ENCODE measurements at regions not wholly inside any gene's neighbourhood (a gene's known extent, or its start where the extent isn't known, plus 50 kb on each side); places are given as distances from the start of the nearest gene placed in this dataset.

DNA sequence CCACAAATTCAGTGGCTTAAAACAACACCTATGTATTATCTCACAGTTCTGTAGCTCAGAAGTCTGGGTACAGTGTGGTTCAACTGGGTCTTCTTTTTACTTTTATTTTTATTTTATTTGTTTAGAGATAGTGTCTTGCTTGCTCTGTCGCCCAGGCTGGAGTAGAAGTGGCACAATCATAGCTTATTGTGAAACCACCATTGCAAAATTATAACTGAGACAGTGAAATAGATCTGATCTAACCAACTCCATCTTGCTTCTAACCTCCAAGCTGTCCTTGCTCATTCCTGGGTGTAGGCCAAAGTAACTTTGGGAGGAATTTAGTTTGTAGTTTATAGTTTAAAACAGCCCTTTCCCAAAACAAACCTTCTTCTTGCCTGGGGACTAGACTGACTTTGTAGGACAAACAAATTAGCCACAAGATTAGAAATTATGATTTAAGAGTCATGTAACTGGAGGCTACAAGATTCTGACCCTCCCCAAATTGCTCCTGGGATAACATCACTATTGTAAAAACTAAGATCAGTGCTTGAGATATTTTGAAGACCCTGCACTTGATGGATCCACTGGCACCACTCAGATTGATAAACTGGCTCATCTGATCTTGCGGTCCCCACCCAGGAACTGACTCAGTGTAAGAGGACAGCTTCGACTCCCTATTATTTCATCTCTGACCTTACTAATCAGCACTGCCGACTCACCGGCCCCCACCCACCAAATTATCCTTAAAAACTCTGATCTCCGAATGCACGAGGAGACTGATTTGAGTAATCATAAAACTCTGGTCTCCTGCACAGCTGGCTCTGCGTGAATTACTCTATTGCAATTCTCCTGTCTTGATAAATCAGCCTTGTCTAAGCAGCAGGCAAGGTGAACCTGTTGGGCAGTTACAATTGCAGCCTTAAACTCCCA is 193.4 kb upstream of the CDYL start:
- ATAC-seq, result peak in 1 of 2 donors; percentile 26
- H3K27me3 ChIP-seq (ENCODE audit: control insufficient read depth, insufficient read depth), result no peaks in the 10 kb centered on the region
- no peak overlapping the region for H3K4me3 ChIP-seq (ENCODE audit: low read length)
- no peak overlapping the region for H3K27ac ChIP-seq (ENCODE audit: low read length)
- no peaks in the 10 kb centered on the region for H3K9me3 ChIP-seq (ENCODE audit: control insufficient read depth, low read length)
- intact Hi-C loops (cut with DNase I), result no loop called here
- H3K4me1 ChIP-seq (ENCODE audit: control insufficient read depth, insufficient read depth, low read length), result no peaks in the 10 kb centered on the region
- 79% methylated on average over 8 of the region's 8 CpGs for WGBS
- DNase-seq, result no peak

DNA sequence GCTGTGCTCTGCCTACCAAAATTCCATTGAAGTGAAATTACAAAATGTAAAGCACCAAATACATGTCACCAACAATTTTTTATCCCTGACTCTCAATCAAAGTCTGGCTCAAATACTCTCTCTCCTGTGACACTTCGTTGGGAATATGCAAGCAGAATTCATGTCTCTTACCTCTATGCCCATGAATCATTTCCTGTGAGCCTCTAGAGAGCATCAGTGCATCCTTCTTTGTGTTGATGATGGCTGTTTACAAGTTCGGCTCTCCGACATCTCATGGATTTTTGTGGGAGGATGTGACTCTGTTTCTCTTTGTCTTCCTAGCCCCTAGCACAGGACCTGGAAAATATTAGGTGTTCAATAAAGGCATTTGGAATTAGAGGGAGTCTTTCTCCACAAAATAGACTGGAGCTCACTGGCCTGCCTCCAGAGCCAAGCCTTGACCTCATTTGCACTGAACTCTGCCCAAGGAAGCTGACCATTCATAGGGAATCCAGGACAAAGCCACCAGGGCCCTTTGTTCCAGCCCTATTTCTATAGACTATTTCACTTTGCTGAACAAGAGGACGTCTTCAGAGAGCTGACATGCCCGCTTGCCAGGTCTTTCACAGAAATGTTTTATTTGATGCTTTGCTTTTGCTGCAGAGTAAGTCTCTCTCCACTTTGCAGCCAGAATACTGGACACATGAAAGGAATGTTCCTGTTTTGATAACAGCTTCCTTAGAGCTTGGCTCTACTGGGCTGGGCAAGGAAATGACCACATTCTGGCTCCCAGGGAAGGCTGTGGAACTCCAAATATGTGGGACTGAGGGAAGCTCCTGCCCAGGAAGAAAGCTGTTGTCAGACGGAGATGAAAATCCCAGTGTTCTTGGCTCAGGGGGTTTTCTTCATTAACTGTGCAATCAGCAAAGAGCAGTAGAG is 194.5 kb upstream of the CDYL start:
- peak; percentile 41 to 71 for ATAC-seq
- H3K4me3 ChIP-seq (ENCODE audit: low read length), result no peak overlapping the region
- no peaks in the 10 kb centered on the region for H3K9me3 ChIP-seq (ENCODE audit: control insufficient read depth, low read length)
- H3K27ac ChIP-seq (ENCODE audit: low read length), result no peak overlapping the region
- H3K27me3 ChIP-seq (ENCODE audit: control insufficient read depth, insufficient read depth), result no peaks in the 10 kb centered on the region
- WGBS, result 55% methylated on average over 6 of the region's 6 CpGs
- intact Hi-C loops (cut with DNase I), result no loop called here
- no peak for DNase-seq
- peaks cover 2% of the 10 kb centered on the region for H3K4me1 ChIP-seq (ENCODE audit: control insufficient read depth, insufficient read depth, low read length)

DNA sequence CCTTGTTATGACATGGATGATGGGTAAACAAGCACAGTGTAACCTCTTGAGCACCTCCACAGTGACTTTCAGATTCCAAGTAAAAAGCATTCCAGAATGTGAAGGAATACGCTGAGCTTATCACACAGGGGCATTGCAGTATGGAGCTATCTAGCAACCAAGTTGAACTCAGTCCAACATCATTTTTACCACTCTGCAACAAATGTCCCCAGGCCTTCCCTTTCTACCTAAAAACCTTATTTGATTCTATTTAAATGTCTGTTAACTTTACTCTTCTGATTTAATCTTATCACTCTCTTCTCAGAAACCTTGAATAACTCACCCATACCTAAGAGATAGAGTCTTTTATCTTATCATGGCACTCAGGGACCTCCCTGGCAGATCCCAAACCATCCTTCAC is 195.8 kb upstream of the CDYL start:
- 63% methylated on average over 1 of the region's 1 CpG for WGBS
- Histone ChIP-seq H3K27me3 (ENCODE audit: control insufficient read depth, insufficient read depth) (no peaks in the 10 kb centered on the region), H3K4me1 (ENCODE audit: control insufficient read depth, insufficient read depth, low read length) (peaks cover 2% of the 10 kb centered on the region), H3K9me3 (ENCODE audit: control insufficient read depth, low read length) (no peaks in the 10 kb centered on the region), H3K4me3 (ENCODE audit: low read length) (no peak overlapping the region), H3K27ac (ENCODE audit: low read length) (no peak overlapping the region)
- DNase-seq (no peak), ATAC-seq (no peak)
- intact Hi-C loops (cut with DNase I), result no loop called here

DNA sequence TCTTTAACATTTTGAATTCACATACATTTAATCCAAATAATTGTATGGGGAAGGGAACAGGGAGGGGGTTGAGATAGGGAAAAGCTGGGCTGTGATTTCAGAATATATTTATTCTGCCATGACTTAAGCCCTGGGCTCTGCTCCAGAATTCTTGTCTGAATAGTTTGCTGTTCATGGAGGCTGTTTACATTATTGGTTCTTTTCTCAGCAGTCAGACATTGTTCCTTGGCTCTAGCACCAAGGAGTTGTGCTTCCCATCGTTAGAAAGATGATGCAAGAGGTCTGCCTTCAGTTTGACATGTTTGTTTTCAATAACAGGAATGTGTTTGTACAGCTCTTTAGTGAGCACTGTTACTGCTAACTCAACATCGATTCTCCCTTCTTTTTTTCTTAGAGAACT is 198.8 kb upstream of the CDYL start:
- no peak for DNase-seq
- H3K4me3 ChIP-seq (ENCODE audit: low read length), result no peak overlapping the region
- 21% methylated on average over 2 of the region's 2 CpGs for WGBS
- no peaks in the 10 kb centered on the region for H3K27me3 ChIP-seq (ENCODE audit: control insufficient read depth, insufficient read depth)
- H3K9me3 ChIP-seq (ENCODE audit: control insufficient read depth, low read length), result no peaks in the 10 kb centered on the region
- no peak overlapping the region for H3K27ac ChIP-seq (ENCODE audit: low read length)
- ATAC-seq, result no peak
- intact Hi-C loops (cut with DNase I), result no loop called here
- H3K4me1 ChIP-seq (ENCODE audit: control insufficient read depth, insufficient read depth, low read length), result peaks cover 2% of the 10 kb centered on the region

DNA sequence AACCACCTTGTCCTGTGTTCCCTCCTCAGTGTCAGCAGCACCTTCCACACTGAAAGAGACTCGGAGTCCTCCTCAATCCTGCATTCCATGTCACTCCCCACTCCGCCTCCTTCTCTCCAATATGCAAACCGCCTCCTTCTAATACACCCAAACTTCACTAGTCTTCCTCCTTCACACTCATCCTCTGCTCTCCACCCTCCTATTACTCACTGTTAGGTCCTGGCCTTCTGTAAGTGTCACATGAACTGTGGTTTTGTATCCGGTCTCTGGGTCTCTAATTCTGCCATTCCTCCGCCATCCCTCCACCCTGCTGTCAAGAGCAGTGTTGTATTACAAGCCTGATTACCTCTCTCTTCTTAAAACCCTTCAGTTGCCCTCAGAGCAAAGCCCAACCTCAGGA is 200.5 kb upstream of the CDYL start:
- WGBS, result 95% methylated on average over 5 of the region's 5 CpGs
- no peak for DNase-seq
- no peak for ATAC-seq
- Histone ChIP-seq H3K4me3 (ENCODE audit: low read length) (no peak overlapping the region), H3K27me3 (ENCODE audit: control insufficient read depth, insufficient read depth) (no peaks in the 10 kb centered on the region), H3K9me3 (ENCODE audit: control insufficient read depth, low read length) (no peaks in the 10 kb centered on the region), H3K4me1 (ENCODE audit: control insufficient read depth, insufficient read depth, low read length) (peaks cover 2% of the 10 kb centered on the region), H3K27ac (ENCODE audit: low read length) (no peak overlapping the region)
- intact Hi-C loops (cut with DNase I), result no loop called here

DNA sequence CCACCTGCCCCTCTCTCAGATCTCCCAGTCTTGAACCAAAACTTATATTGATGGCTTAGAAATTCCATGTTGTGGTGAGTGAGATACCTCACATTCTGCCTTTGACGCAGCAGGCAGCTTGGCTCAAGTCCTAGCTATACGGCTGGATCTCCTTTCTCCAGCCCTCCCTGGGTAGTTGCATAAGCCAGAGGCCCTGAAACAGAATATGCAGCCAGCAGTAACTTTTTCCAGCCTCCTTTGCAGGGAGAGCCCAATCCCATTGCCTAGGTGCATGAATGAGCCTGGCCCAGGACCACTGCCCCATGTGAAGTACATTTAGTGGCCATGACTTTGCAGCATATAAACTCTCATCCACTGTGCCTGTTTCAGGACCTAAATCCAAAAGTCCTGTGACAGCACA is 202.2 kb upstream of the CDYL start:
- Histone ChIP-seq H3K9me3 (ENCODE audit: control insufficient read depth, low read length) (no peaks in the 10 kb centered on the region), H3K4me3 (ENCODE audit: low read length) (no peak overlapping the region), H3K4me1 (ENCODE audit: control insufficient read depth, insufficient read depth, low read length) (peaks cover 2% of the 10 kb centered on the region), H3K27me3 (ENCODE audit: control insufficient read depth, insufficient read depth) (no peaks in the 10 kb centered on the region), H3K27ac (ENCODE audit: low read length) (no peak overlapping the region)
- WGBS, result 48% methylated on average over 2 of the region's 2 CpGs
- ATAC-seq, result no peak
- DNase-seq, result no peak
- intact Hi-C loops (cut with DNase I), result no loop called here

DNA sequence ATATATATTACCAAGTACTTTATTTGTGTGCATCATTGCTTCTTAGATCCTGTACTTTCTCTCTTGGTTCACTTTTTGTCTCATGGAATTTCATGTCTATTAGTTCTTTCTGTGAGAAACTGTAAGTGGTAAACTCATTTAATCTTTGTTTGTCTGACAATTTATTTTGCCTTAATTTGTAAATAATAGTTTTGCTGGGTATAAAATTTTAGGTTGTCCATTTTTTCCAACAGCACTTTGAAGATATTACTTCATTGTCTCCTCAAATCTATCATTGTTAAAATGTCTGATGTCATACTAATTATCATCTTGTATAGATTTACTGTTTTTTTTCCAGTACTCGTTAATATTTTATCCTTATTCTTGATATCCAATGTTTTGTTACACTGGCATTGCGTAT is 205.2 kb upstream of the CDYL start:
- intact Hi-C loops (cut with DNase I), result no loop called here
- ATAC-seq (no peak), DNase-seq (no peak)
- 97% methylated on average over 2 of the region's 2 CpGs for WGBS
- Histone ChIP-seq H3K27ac (ENCODE audit: low read length) (no peak overlapping the region), H3K9me3 (ENCODE audit: control insufficient read depth, low read length) (no peaks in the 10 kb centered on the region), H3K4me3 (ENCODE audit: low read length) (no peak overlapping the region), H3K27me3 (ENCODE audit: control insufficient read depth, insufficient read depth) (no peaks in the 10 kb centered on the region), H3K4me1 (ENCODE audit: control insufficient read depth, insufficient read depth, low read length) (no peaks in the 10 kb centered on the region)

DNA sequence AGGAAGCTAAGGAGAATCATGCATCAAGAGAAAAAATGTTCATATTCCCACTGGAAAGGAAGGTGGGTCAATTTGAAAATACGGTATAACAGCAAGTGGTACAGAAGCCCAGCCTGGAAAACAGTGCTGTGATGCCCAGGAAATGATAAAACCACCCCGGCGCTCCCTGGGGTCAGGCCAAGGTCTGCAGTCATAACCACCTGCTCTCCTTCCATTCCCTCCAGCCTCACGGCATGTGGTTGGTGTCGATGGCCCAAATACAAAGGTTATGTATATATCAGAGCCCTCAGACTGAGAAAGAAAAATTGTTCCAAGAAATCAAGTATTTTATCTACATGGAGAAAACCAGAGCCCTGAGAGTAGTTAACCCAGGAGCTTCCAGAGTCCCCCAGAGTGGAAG is 208.1 kb upstream of the CDYL start:
- Histone ChIP-seq H3K27ac (ENCODE audit: low read length) (no peak overlapping the region), H3K27me3 (ENCODE audit: control insufficient read depth, insufficient read depth) (no peaks in the 10 kb centered on the region), H3K4me3 (ENCODE audit: low read length) (no peak overlapping the region), H3K4me1 (ENCODE audit: control insufficient read depth, insufficient read depth, low read length) (no peaks in the 10 kb centered on the region), H3K9me3 (ENCODE audit: control insufficient read depth, low read length) (no peaks in the 10 kb centered on the region)
- no peak for DNase-seq
- ATAC-seq, result no peak
- intact Hi-C loops (cut with DNase I), result no loop called here
- 74% methylated on average over 5 of the region's 5 CpGs for WGBS

DNA sequence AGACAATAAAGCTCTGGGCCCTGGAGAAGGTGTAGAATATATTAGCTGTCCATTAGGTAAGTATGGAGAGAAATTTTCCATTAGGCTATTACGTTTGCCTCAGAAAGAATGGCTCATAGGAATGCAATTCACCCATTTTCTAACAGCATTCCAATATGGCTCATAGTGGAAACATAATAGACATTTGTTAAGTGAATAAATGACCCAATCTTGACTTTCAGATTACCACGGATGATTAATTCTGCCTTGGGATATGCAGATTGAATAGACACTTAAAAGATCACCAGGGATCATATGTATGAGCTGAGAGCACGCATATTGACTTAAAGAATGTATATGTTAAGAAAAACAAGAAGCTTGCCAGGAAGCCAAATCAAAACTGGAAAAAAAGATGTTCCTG is 209.1 kb upstream of the CDYL start:
- no peaks in the 10 kb centered on the region for H3K9me3 ChIP-seq (ENCODE audit: control insufficient read depth, low read length)
- WGBS, result 59% methylated on average over 3 of the region's 3 CpGs
- no peaks in the 10 kb centered on the region for H3K4me1 ChIP-seq (ENCODE audit: control insufficient read depth, insufficient read depth, low read length)
- ATAC-seq (no peak), DNase-seq (no peak)
- intact Hi-C loops (cut with DNase I), result no loop called here
- H3K4me3 ChIP-seq (ENCODE audit: low read length), result no peak overlapping the region
- H3K27ac ChIP-seq (ENCODE audit: low read length), result no peak overlapping the region
- H3K27me3 ChIP-seq (ENCODE audit: control insufficient read depth, insufficient read depth), result no peaks in the 10 kb centered on the region

DNA sequence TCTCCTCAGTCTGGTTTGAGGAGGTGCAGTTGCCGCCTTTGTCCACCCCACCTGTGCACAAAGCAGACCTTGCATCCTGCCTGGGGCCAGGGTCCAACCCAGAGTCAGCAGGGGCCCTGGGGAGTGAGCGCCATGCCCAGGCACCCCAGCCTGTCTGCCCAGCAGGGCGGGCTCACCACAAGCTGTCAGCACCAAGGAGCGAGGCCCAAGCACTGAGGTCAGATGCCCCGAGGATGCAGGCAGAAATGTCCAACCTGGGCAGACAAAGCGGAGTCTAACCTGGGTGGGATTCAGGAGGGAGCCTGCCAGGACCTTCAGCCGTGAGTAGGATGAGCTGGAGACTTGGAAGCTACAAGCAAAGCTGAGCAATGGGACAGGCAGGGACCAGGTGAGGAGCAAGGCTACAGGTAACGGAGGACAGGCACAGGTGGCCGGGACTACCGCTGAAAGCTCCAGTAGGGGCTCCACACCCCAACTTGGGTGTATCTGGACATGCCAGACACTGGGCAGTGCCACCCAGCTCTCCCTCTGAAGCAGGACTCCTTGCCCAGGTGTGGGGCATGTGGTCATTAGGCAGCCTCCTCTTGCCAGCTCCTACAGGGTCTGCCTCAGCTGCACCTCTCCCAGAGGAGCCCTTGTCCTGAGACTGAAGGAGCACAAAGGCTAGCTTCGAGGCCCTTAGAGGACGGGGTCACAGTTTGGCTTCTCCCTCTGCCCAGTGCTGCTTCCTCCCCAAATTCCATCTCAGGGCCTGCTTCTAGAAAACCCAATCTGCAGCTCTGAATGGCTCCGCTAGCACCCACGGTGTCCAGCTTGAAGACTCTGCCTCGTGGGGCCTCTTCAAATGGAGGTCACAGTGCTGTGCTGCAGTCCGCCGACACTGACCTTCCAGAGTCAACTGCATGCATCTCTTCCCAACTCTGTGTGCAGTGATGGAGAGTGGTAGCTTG is 210.6 kb upstream of the CDYL start:
- DNase-seq (no peak), ATAC-seq (no peak)
- 93% methylated on average over 17 of the region's 17 CpGs for WGBS
- Histone ChIP-seq H3K27ac (ENCODE audit: low read length) (no peak overlapping the region), H3K4me1 (ENCODE audit: control insufficient read depth, insufficient read depth, low read length) (no peaks in the 10 kb centered on the region), H3K27me3 (ENCODE audit: control insufficient read depth, insufficient read depth) (no peaks in the 10 kb centered on the region), H3K9me3 (ENCODE audit: control insufficient read depth, low read length) (no peaks in the 10 kb centered on the region), H3K4me3 (ENCODE audit: low read length) (no peak overlapping the region)
- intact Hi-C loops (cut with DNase I), result no loop called here

All from right cardiac atrium (tissue), 5 donors.